GM12878 (cell line): ENCODE measurements at regions not wholly inside any gene's neighbourhood (a gene's known extent, or its start where the extent isn't known, plus 50 kb on each side); places are given as distances from the start of the nearest gene placed in this dataset.

Source experiments
- ATAC-seq: fragments of 200-7000 bp; cut with Tn5 transposase; 3 replicates; pipeline ENCODE4 v1.9.1; 2020; ENCODE audit warnings: mild to moderate bottlenecking, moderate library complexity
- BruUV-seq: library from RNA; stranded (reverse); fragments of 400-500 nt; replicated peaks from 2 replicates; lab custom pipeline; 2021; lab: Mats Ljungman, UMichigan
- CTCF ChIA-PET: fragments of 300-600 bp; sonication (Branson Sonifier 250); formaldehyde crosslinking; extraction: SDS; loops from one replicate; lab custom pipeline; 2021; ENCODE audit warnings: inconsistent platforms; lab: Yijun Ruan, JAX
- POLR2A ChIA-PET: fragments of 350-600 bp; formaldehyde crosslinking; extraction: SDS; loops from one replicate; lab custom pipeline; 2021; ENCODE audit warnings: inconsistent platforms; lab: Charles Lee
- RAD21 ChIA-PET: fragments of 300-600 bp; sonication (Branson Sonifier 250); formaldehyde crosslinking; loops from one replicate; lab custom pipeline; 2023; ENCODE audit warnings: antibody characterized with exemption; ENCODE audit not compliant: unreplicated experiment; lab: Charles Lee
- SMC1A ChIA-PET: fragments of 300-600 bp; sonication (Branson Sonifier 250); formaldehyde crosslinking; loops from one replicate; lab custom pipeline; 2023; ENCODE audit not compliant: unreplicated experiment, uncharacterized antibody; lab: Charles Lee
- DNase-seq: peaks from one replicate; pipeline ENCODE4 v3.0.0-alpha.2; 2011; ENCODE audit warnings: low read depth, low spot score
- FAIRE-seq: peaks from 3 replicates; lab custom pipeline; 2011; peaks lifted over from hg19 to GRCh38; lab: Jason Lieb, UNC
- H2AFZ ChIP-seq: 2 replicates; pipeline ENCODE4 v1.6.0; 2011; ENCODE audit warnings: low read depth, low read length, control low read depth; ENCODE audit not compliant: control insufficient read depth
- H3K27ac ChIP-seq: 2 replicates; pipeline ENCODE4 v1.5.1; 2011; ENCODE audit warnings: control low read depth; ENCODE audit not compliant: control insufficient read depth, insufficient read depth
- H3K27me3 ChIP-seq, 2 experiments: replicated peaks in 1 of 2; 2 replicates each; pipeline versions ENCODE4 v1.6.0 to v1.6.1; 2011; ENCODE audit warnings: low read length in 1 of 2; ENCODE audit not compliant: control insufficient read depth in 2 of 2, insufficient read depth in 2 of 2
- H3K36me3 ChIP-seq, 2 experiments: 2 replicates each; pipeline ENCODE4 v1.5.1; 2011; ENCODE audit warnings: low read length in 1 of 2; ENCODE audit not compliant: control insufficient read depth in 2 of 2, insufficient read depth in 2 of 2
- H3K4me1 ChIP-seq: 2 replicates; pipeline ENCODE4 v1.6.1; 2011; ENCODE audit warnings: mild to moderate bottlenecking, low read length, moderate library complexity, mixed read lengths; ENCODE audit not compliant: control insufficient read depth, insufficient read depth
- H3K4me2 ChIP-seq: 2 replicates; pipeline ENCODE4 v1.6.0; 2011; ENCODE audit warnings: control low read depth; ENCODE audit not compliant: control insufficient read depth, insufficient read depth
- H3K4me3 ChIP-seq: fragments of 200-600 bp; sonication (generic); 2 replicates; pipeline ENCODE4 v1.5.1; 2016
- H3K79me2 ChIP-seq: 2 replicates; pipeline ENCODE4 v1.6.0; 2011; ENCODE audit warnings: low read length; ENCODE audit not compliant: control insufficient read depth, insufficient read depth
- H3K9ac ChIP-seq: 2 replicates; pipeline ENCODE4 v1.8.0; 2011; ENCODE audit warnings: low read length, control low read depth, mixed read lengths; ENCODE audit not compliant: control insufficient read depth, insufficient read depth
- H3K9me3 ChIP-seq: replicated peaks from 3 replicates; pipeline ENCODE4 v1.5.1; 2011; ENCODE audit warnings: mild to moderate bottlenecking, low read length; ENCODE audit not compliant: control insufficient read depth, insufficient read depth
- H4K20me1 ChIP-seq: 2 replicates; pipeline ENCODE4 v1.6.0; 2011; ENCODE audit not compliant: control insufficient read depth, insufficient read depth
- CUX1 ChIP-seq: IDR thresholded peaks from 2 replicates; pipeline ENCODE4 v1.6.1; 2012; ENCODE audit warnings: improper control_type of control experiment, low read depth, low read length; ENCODE audit not compliant: insufficient replicate concordance
- ESRRA ChIP-seq: IDR thresholded peaks from 2 replicates; pipeline ENCODE4 v1.6.1; 2012; ENCODE audit warnings: mild to moderate bottlenecking, low read length, improper control_type of control experiment
- MTA3 ChIP-seq: IDR thresholded peaks from 2 replicates; pipeline ENCODE4 v1.6.1; 2012; ENCODE audit warnings: low read length, inconsistent platforms, borderline replicate concordance
- NR2F1 ChIP-seq: fragments of 450-650 bp; conservative IDR thresholded peaks from 2 replicates; pipeline ENCODE4 v1.6.1; 2017; ENCODE audit warnings: mild to moderate bottlenecking
- SKIL ChIP-seq: fragments of 450-650 bp; IDR thresholded peaks from 2 replicates; pipeline ENCODE4 v1.6.1; 2017; ENCODE audit warnings: mild to moderate bottlenecking, low read depth, inconsistent platforms; ENCODE audit not compliant: poor library complexity, severe bottlenecking
- STAT3 ChIP-seq: IDR thresholded peaks from 2 replicates; pipeline ENCODE4 v1.6.1; 2011; ENCODE audit warnings: low read depth, low read length, improper control_type of control experiment
- SUZ12 ChIP-seq: fragments of 200-600 bp; sonication (generic); IDR thresholded peaks from one replicate; pipeline ENCODE4 v1.6.1; 2018; ENCODE audit warnings: antibody characterized with exemption, mild to moderate bottlenecking; ENCODE audit not compliant: unreplicated experiment
- YY1 ChIP-seq: IDR thresholded peaks from 2 replicates; pipeline ENCODE4 v1.6.1; 2011; ENCODE audit warnings: low read depth, mild to moderate bottlenecking, low read length
- ZBTB4 ChIP-seq: fragments of 450-650 bp; formaldehyde crosslinking; IDR thresholded peaks from 2 replicates; pipeline ENCODE4 v1.4.0; 2022; ENCODE audit warnings: mild to moderate bottlenecking, moderate library complexity
- ZNF207 ChIP-seq: fragments of 450-650 bp; IDR thresholded peaks from 2 replicates; pipeline ENCODE4 v1.6.1; 2014; ENCODE audit warnings: antibody characterized with exemption, mild to moderate bottlenecking, borderline replicate concordance
- WGBS: methylation state at CpG from one replicate; pipeline ENCODE4 v1.1.6; 2016; ENCODE audit warnings: low lambda C conversion rate; ENCODE audit not compliant: insufficient replicate concordance, insufficient coverage; ENCODE audit errors: missing lambda C conversion rate; 5-methylcytosine and 5-hydroxymethylcytosine counted together
- in situ Hi-C: fragments of 300-500 bp; cut with MboI; formaldehyde crosslinking; loops from 9 replicates; pipeline ENCODE4 v1.14.3; 2018; ENCODE audit warnings: mixed read lengths
- intact Hi-C: fragments of 100-400 bp; cut with micrococcal nuclease; formaldehyde crosslinking; loops from one replicate; pipeline ENCODE4 v1.14.2; 2022; ENCODE audit not compliant: unreplicated experiment

- TF ChIP-seq SKIL = no peak
- TF ChIP-seq SUZ12 = no peak
- TF ChIP-seq, all 136 proteins: peak for 0
Measured at GRCh38 chr4:108445716-108446115, 174.7 kb upstream of the RPL34 start (continued).

- POLR2A ChIA-PET = no interaction called here
- Histone ChIP-seq H3K79me2 (no peaks in the 10 kb centered on the region), H4K20me1 (no peaks in the 10 kb centered on the region), H3K27me3 (no peaks in the 10 kb centered on the region), H3K4me2 (no peak overlapping the region), H2AFZ (no peak overlapping the region), H3K9ac (no peak overlapping the region), H3K36me3 (no peaks in the 10 kb centered on the region), H3K4me1 (no peaks in the 10 kb centered on the region), H3K4me3 (no peak overlapping the region), H3K27ac (no peak overlapping the region), H3K9me3 (no peaks in the 10 kb centered on the region)
- CTCF ChIA-PET = interaction anchor here (1.0 kb wide), 1 partner anchor 401 kb away, joined by 3 read pairs; no protein-coding TSS in a partner anchor
- RAD21 ChIA-PET = no interaction called here
- no peak for DNase-seq
- in situ Hi-C loops (no loop called here), intact Hi-C loops (no loop called here)
- ATAC-seq = no peak
- no TSS peak for BruUV-seq
- SMC1A ChIA-PET = no interaction called here
- WGBS = 30% methylated on average over 3 of the region's 3 CpGs
- FAIRE-seq = no peak
- no peak for TF ChIP-seq NR2F1
- no peak for TF ChIP-seq ZBTB4 (CRISPR knock-in tag)
- no peak for TF ChIP-seq ESRRA
- no peak for TF ChIP-seq STAT3
- no peak for TF ChIP-seq YY1
- no peak for TF ChIP-seq MTA3
- TF ChIP-seq CUX1 = no peak
- TF ChIP-seq ZNF207 = no peak
Measured at GRCh38 chr4:108443585-108443984, 176.8 kb upstream of the RPL34 start.
